Caco-2 (cell line): ENCODE measurements at regions not wholly inside any gene's neighbourhood (a gene's known extent, or its start where the extent isn't known, plus 50 kb on each side); places are given as distances from the start of the nearest gene placed in this dataset.

Experiments
- BruUV-seq: library from RNA; stranded (reverse); fragments of 400-500 nt; replicated peaks from 2 replicates; lab custom pipeline; 2021; lab: Mats Ljungman, UMichigan
- CTCF ChIA-PET: fragments of 300-600 bp; sonication (Branson Sonifier 250); formaldehyde crosslinking; loops from one replicate; lab custom pipeline; 2022; ENCODE audit warnings: antibody characterized with exemption; lab: Charles Lee
- POLR2A ChIA-PET: fragments of 300-600 bp; sonication (Branson Sonifier 250); formaldehyde crosslinking; loops from one replicate; lab custom pipeline; 2022; ENCODE audit warnings: antibody characterized with exemption; lab: Charles Lee
- DNase-seq, 2 experiments: peaks; one replicate each; pipeline versions ENCODE4 v3.0.0 to v3.0.0-alpha.2; 2020 to 2022
- H3K27me3 ChIP-seq: replicated peaks from 2 replicates; pipeline ENCODE4 v1.6.0; 2011; ENCODE audit warnings: low read length; ENCODE audit not compliant: control insufficient read depth, insufficient read depth
- H3K36me3 ChIP-seq: 2 replicates; pipeline ENCODE4 v1.5.1; 2011; ENCODE audit warnings: low read length; ENCODE audit not compliant: control insufficient read depth, insufficient read depth
- H3K4me1 ChIP-seq: fragments of 250-450 bp; sonication (Bioruptor Pico); 2 replicates; pipeline ENCODE4 v1.5.1; 2020; ENCODE audit warnings: mild to moderate bottlenecking
- H3K4me3 ChIP-seq: 2 replicates; pipeline ENCODE4 v1.5.1; 2011; ENCODE audit warnings: low read depth, mild to moderate bottlenecking, control low read depth, low read length
- H3K9me3 ChIP-seq: fragments of 250-450 bp; sonication (Bioruptor Pico); 2 replicates; pipeline ENCODE4 v1.5.1; 2020; ENCODE audit warnings: mild to moderate bottlenecking, moderate library complexity
- H3K27ac Mint-ChIP-seq: one replicate; pipeline ENCODE4 v1.8.0; 2022; ENCODE audit warnings: mixed read lengths; ENCODE audit not compliant: unreplicated experiment
- H3K27me3 Mint-ChIP-seq: one replicate; pipeline ENCODE4 v1.8.0; 2022; ENCODE audit warnings: mixed read lengths; ENCODE audit not compliant: insufficient read depth, unreplicated experiment
- H3K36me3 Mint-ChIP-seq: one replicate; pipeline ENCODE4 v1.8.0; 2022; ENCODE audit warnings: mild to moderate bottlenecking, mixed read lengths; ENCODE audit not compliant: insufficient read depth, unreplicated experiment
- H3K4me1 Mint-ChIP-seq: one replicate; pipeline ENCODE4 v1.8.0; 2022; ENCODE audit warnings: low read depth, mixed read lengths; ENCODE audit not compliant: unreplicated experiment
- H3K4me3 Mint-ChIP-seq: one replicate; pipeline ENCODE4 v1.8.0; 2022; ENCODE audit warnings: mild to moderate bottlenecking, moderate library complexity, mixed read lengths; ENCODE audit not compliant: unreplicated experiment
- H3K9me3 Mint-ChIP-seq: one replicate; pipeline ENCODE4 v1.8.0; 2022; ENCODE audit warnings: mixed read lengths; ENCODE audit not compliant: unreplicated experiment
- intact Hi-C: fragments of 100-400 bp; cut with micrococcal nuclease; formaldehyde crosslinking; loops from one replicate; pipeline ENCODE4 v1.10.0; 2022; ENCODE audit not compliant: unreplicated experiment
- TF ChIP-seq, protein P1 (sequence below), 2 experiments: fragments of 200-600 bp in 1 of 2; IDR thresholded peaks; 1 replicate in 1 of 2; 2 replicates in 1 of 2; pipeline versions ENCODE4 v1.5.1 to v1.8.0; 2011 to 2022; ENCODE audit warnings: antibody characterized with exemption in 1 of 2, control low read depth in 1 of 2, inconsistent platforms in 1 of 2, low read depth in 1 of 2, low read length in 1 of 2, mild to moderate bottlenecking in 1 of 2, moderate library complexity in 1 of 2; ENCODE audit not compliant: insufficient read depth in 1 of 2, severe bottlenecking in 1 of 2, unreplicated experiment in 1 of 2

DNA sequence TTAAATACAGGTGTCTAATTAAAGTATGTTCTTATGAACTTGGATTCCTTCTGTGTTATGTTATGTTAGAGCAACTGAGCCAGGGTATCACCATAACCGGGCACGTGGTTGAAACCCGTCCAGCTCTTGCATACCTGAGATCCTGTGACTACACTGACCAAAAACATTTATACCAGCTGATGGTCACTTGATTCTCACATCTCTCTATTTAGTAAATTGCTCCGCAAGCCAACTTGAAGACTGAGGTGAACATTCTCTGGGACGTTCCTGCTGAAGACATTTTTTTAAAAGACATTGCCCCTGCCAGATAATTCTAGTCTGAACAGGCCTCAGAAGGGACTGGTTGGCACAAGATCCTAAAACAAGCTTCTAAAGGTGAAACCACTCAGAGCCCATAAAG lies 550.0 kb upstream of the DIPK2B start:
- H3K4me3 Mint-ChIP-seq: no peak overlapping the region
- intact Hi-C loops: no loop called here
- H3K36me3 ChIP-seq: no peaks in the 10 kb centered on the region

DNA sequence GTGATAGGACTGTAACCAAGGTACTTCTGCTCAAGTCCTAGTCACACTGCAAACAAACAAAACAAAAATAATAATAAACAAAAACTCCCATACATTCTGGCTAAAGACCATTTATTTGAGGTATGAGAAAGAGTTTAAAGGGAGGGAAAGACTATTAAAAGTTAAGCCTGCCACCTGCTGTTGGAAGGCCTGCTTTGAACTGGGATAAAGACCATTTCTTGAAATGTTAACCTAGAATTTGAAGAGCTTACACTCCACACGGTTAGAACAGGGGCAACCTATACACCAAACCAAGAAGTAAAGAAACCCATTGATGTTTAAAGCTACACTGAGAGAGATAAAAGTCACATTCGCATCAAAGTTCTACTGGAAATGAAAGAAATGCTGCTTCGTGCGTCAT lies 548.7 kb upstream of the DIPK2B start:
- Mint-ChIP-seq H3K9me3 (no peaks in the 10 kb centered on the region), H3K36me3 (peaks cover 22% of the 10 kb centered on the region), H3K4me3 (no peak overlapping the region), H3K27me3 (no peaks in the 10 kb centered on the region), H3K27ac (no peak overlapping the region), H3K4me1 (no peaks in the 10 kb centered on the region)
- H3K9me3 ChIP-seq: no peaks in the 10 kb centered on the region
- H3K4me3 ChIP-seq: no peak overlapping the region
- ChIA-PET POLR2A (no interaction called here), CTCF (interaction anchor here (1.5 kb wide), 1 partner anchor 659 kb away, joined by 3 read pairs; no protein-coding TSS in a partner anchor)
- H3K36me3 ChIP-seq: no peaks in the 10 kb centered on the region; the same call in 1 of the 2 replicates
- no peaks in the 10 kb centered on the region for H3K4me1 ChIP-seq
- no peaks in the 10 kb centered on the region for H3K27me3 ChIP-seq
- intact Hi-C loops: loop anchor here (5.0 kb wide), 1 partner anchor 232 kb away; no protein-coding TSS in a partner anchor
- TF ChIP-seq, protein P1, sequence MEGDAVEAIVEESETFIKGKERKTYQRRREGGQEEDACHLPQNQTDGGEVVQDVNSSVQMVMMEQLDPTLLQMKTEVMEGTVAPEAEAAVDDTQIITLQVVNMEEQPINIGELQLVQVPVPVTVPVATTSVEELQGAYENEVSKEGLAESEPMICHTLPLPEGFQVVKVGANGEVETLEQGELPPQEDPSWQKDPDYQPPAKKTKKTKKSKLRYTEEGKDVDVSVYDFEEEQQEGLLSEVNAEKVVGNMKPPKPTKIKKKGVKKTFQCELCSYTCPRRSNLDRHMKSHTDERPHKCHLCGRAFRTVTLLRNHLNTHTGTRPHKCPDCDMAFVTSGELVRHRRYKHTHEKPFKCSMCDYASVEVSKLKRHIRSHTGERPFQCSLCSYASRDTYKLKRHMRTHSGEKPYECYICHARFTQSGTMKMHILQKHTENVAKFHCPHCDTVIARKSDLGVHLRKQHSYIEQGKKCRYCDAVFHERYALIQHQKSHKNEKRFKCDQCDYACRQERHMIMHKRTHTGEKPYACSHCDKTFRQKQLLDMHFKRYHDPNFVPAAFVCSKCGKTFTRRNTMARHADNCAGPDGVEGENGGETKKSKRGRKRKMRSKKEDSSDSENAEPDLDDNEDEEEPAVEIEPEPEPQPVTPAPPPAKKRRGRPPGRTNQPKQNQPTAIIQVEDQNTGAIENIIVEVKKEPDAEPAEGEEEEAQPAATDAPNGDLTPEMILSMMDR (IDR thresholded peaks at IDR 0.05; ENCODE audit: insufficient read depth in 1 of 2, low read depth in 1 of 2, low read length in 1 of 2, severe bottlenecking in 1 of 2, unreplicated experiment in 1 of 2): peak in 1 of 2 experiments; percentile 13
- BruUV-seq: no TSS peak
- DNase-seq: no peak

More for the DNA sequence above, 550.0 kb upstream of the DIPK2B start:
- no peak overlapping the region for H3K4me3 ChIP-seq
- no peaks in the 10 kb centered on the region for H3K27me3 ChIP-seq
- POLR2A ChIA-PET: no interaction called here
- TF ChIP-seq, protein P1 (IDR thresholded peaks at IDR 0.05; ENCODE audit: insufficient read depth in 1 of 2, low read depth in 1 of 2, low read length in 1 of 2, severe bottlenecking in 1 of 2, unreplicated experiment in 1 of 2): no peak
- Mint-ChIP-seq H3K4me1 (no peaks in the 10 kb centered on the region), H3K9me3 (no peaks in the 10 kb centered on the region), H3K36me3 (peaks cover 18% of the 10 kb centered on the region), H3K27ac (no peak overlapping the region), H3K27me3 (no peaks in the 10 kb centered on the region)
- H3K4me1 ChIP-seq: no peaks in the 10 kb centered on the region
- H3K9me3 ChIP-seq: no peaks in the 10 kb centered on the region
- CTCF ChIA-PET: interaction anchor here (1.5 kb wide), 1 partner anchor 658 kb away, joined by 3 read pairs; no protein-coding TSS in a partner anchor
- DNase-seq: no peak
- no TSS peak for BruUV-seq

DNA sequence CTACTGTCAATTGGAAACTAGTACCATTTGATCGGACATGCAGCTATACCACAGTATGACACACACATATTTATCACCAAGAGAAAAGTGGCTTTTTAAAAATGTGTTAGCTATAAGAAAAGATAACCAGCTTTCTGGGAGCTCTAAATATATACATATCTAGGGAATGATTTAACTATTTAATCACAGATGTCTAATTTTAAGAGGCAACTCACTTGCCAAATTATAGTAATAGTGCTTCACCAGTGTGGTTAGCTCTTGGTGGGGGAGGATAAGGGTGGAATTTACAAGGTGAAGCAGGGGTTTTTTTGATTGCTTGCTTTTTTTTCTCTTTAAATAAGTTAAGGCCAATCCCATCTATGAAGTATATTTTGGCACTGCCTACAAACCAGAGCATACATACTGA lies 547.7 kb upstream of the DIPK2B start:
- CTCF ChIA-PET: no interaction called here
- no peaks in the 10 kb centered on the region for H3K4me1 ChIP-seq
- H3K9me3 ChIP-seq: no peaks in the 10 kb centered on the region
- no peak overlapping the region for H3K4me3 ChIP-seq
- Mint-ChIP-seq H3K27ac (no peak overlapping the region), H3K4me3 (no peak overlapping the region), H3K4me1 (no peaks in the 10 kb centered on the region), H3K9me3 (no peaks in the 10 kb centered on the region), H3K36me3 (peaks cover 22% of the 10 kb centered on the region), H3K27me3 (no peaks in the 10 kb centered on the region)
- DNase-seq: no peak
- no TSS peak for BruUV-seq
- TF ChIP-seq, protein P1 (IDR thresholded peaks at IDR 0.05; ENCODE audit: insufficient read depth in 1 of 2, low read depth in 1 of 2, low read length in 1 of 2, severe bottlenecking in 1 of 2, unreplicated experiment in 1 of 2): no peak
- no peaks in the 10 kb centered on the region; the same call in 1 of the 2 replicates for H3K36me3 ChIP-seq
- POLR2A ChIA-PET: no interaction called here
- H3K27me3 ChIP-seq: no peaks in the 10 kb centered on the region
- intact Hi-C loops: loop anchor here (5.0 kb wide), 1 partner anchor 231 kb away; no protein-coding TSS in a partner anchor
